KMS-11 (cell line): ENCODE measurements at regions not wholly inside any gene's neighbourhood (a gene's known extent, or its start where the extent isn't known, plus 50 kb on each side); places are given as distances from the start of the nearest gene placed in this dataset.

Experiments
- H2AFZ ChIP-seq: fragments of 200-600 bp; sonication (generic); 2 replicates; pipeline ENCODE4 v1.6.1; 2016; ENCODE audit warnings: antibody characterized with exemption, mixed run types, low read depth
- H3K27ac ChIP-seq: fragments of 200-600 bp; sonication (generic); 2 replicates; pipeline ENCODE4 v1.6.1; 2016; ENCODE audit warnings: mild to moderate bottlenecking, mixed run types
- H3K27me3 ChIP-seq: fragments of 200-600 bp; sonication (generic); 2 replicates; pipeline ENCODE4 v1.6.1; 2017; ENCODE audit warnings: mild to moderate bottlenecking, low read depth, mixed run types, moderate library complexity; ENCODE audit not compliant: insufficient read depth
- H3K36me3 ChIP-seq: fragments of 200-600 bp; sonication (generic); 2 replicates; pipeline ENCODE4 v1.6.1; 2017; ENCODE audit warnings: mild to moderate bottlenecking, mixed run types; ENCODE audit not compliant: insufficient read depth
- H3K4me1 ChIP-seq: fragments of 200-600 bp; sonication (generic); 2 replicates; pipeline ENCODE4 v1.6.1; 2016; ENCODE audit warnings: mild to moderate bottlenecking, low read depth, mixed run types; ENCODE audit not compliant: poor library complexity, severe bottlenecking
- H3K4me2 ChIP-seq: fragments of 200-600 bp; sonication (generic); 2 replicates; pipeline ENCODE4 v1.7.0; 2016; ENCODE audit warnings: mild to moderate bottlenecking, mixed run types
- H3K4me3 ChIP-seq: fragments of 200-600 bp; sonication (generic); IDR thresholded peaks from 2 replicates; pipeline ENCODE4 v1.6.1; 2017; ENCODE audit warnings: low read depth, low read length, mixed read lengths; ENCODE audit not compliant: insufficient read depth
- H3K79me2 ChIP-seq: fragments of 200-600 bp; sonication (generic); 2 replicates; pipeline ENCODE4 v1.6.1; 2016; ENCODE audit warnings: low read depth, mixed run types; ENCODE audit not compliant: insufficient read depth
- H3K9ac ChIP-seq: fragments of 200-600 bp; sonication (generic); 2 replicates; pipeline ENCODE4 v1.6.1; 2016; ENCODE audit warnings: mild to moderate bottlenecking, mixed run types
- H4K20me1 ChIP-seq: fragments of 200-600 bp; sonication (generic); 2 replicates; pipeline ENCODE4 v1.6.1; 2016; ENCODE audit warnings: mild to moderate bottlenecking, mixed run types; ENCODE audit not compliant: insufficient read depth
- CTCF ChIP-seq: fragments of 200-600 bp; sonication (generic); conservative IDR thresholded peaks from 2 replicates; pipeline ENCODE4 v1.6.1; 2017; ENCODE audit warnings: low read depth, mild to moderate bottlenecking, antibody characterized with exemption, low read length, moderate library complexity, mixed read lengths

- Histone ChIP-seq H3K4me2 (no peak overlapping the region), H3K4me3 (no peak overlapping the region), H4K20me1 (no peaks in the 10 kb centered on the region), H3K27ac (no peak overlapping the region), H3K9ac (no peak overlapping the region), H3K79me2 (no peaks in the 10 kb centered on the region), H2AFZ (no peak overlapping the region), H3K4me1 (no peaks in the 10 kb centered on the region), H3K27me3 (peaks cover 27% of the 10 kb centered on the region; the same call in 1 of the 2 replicates), H3K36me3 (no peaks in the 10 kb centered on the region)
- TF ChIP-seq CTCF, result no peak
These were observed 57.9 kb downstream of the FOXL3 start for GRCh38 chr7:347644-348479.

GRCh38 chr7:348480-348844 is 58.5 kb downstream of the FOXL3 start:
- no peak for TF ChIP-seq CTCF
- no peak overlapping the region for H3K27ac ChIP-seq
- H3K27me3 ChIP-seq, result peaks cover 21% of the 10 kb centered on the region; the same call in 1 of the 2 replicates
- H3K36me3 ChIP-seq, result no peaks in the 10 kb centered on the region
- no peak overlapping the region for H3K9ac ChIP-seq
- no peak overlapping the region for H3K4me2 ChIP-seq
- no peak overlapping the region for H3K4me3 ChIP-seq
- no peak overlapping the region for H2AFZ ChIP-seq
- H3K79me2 ChIP-seq, result no peaks in the 10 kb centered on the region
- H3K4me1 ChIP-seq, result no peaks in the 10 kb centered on the region
- H4K20me1 ChIP-seq, result no peaks in the 10 kb centered on the region

- H3K9ac ChIP-seq, result no peak overlapping the region
- no peaks in the 10 kb centered on the region for H4K20me1 ChIP-seq
- H3K36me3 ChIP-seq, result no peaks in the 10 kb centered on the region
- peaks cover 16% of the 10 kb centered on the region; the same call in 1 of the 2 replicates for H3K27me3 ChIP-seq
- H3K4me3 ChIP-seq, result no peak overlapping the region
- no peak for TF ChIP-seq CTCF
- H2AFZ ChIP-seq, result no peak overlapping the region
- no peaks in the 10 kb centered on the region for H3K79me2 ChIP-seq
- H3K27ac ChIP-seq, result no peak overlapping the region
- H3K4me1 ChIP-seq, result no peaks in the 10 kb centered on the region
- H3K4me2 ChIP-seq, result no peak overlapping the region
These were observed 59.2 kb downstream of the FOXL3 start for GRCh38 chr7:348962-349743.

- no peak overlapping the region for H2AFZ ChIP-seq
- no peak for TF ChIP-seq CTCF
- H3K4me2 ChIP-seq, result no peak overlapping the region
- H4K20me1 ChIP-seq, result no peaks in the 10 kb centered on the region
- no peaks in the 10 kb centered on the region for H3K4me1 ChIP-seq
- H3K9ac ChIP-seq, result no peak overlapping the region
- H3K27ac ChIP-seq, result no peak overlapping the region
- no peaks in the 10 kb centered on the region for H3K36me3 ChIP-seq
- H3K4me3 ChIP-seq, result no peak overlapping the region
- H3K27me3 ChIP-seq, result peaks cover 4% of the 10 kb centered on the region; the same call in 1 of the 2 replicates
- no peaks in the 10 kb centered on the region for H3K79me2 ChIP-seq
These were observed 61.3 kb downstream of the FOXL3 start for GRCh38 chr7:351256-351655.
